Fibroblast of pulmonary artery (primary cell): ENCODE measurements at regions not wholly inside any gene's neighbourhood (a gene's known extent, or its start where the extent isn't known, plus 50 kb on each side); places are given as distances from the start of the nearest gene placed in this dataset.

ENCODE experiments used
- DNase-seq: peaks from one replicate; pipeline ENCODE4 v3.0.0-alpha.2; 2010; ENCODE audit warnings: low read depth
- H3K4me3 ChIP-seq: replicated peaks from 2 replicates; pipeline ENCODE4 v1.5.1; 2011; ENCODE audit warnings: low read depth, mild to moderate bottlenecking, control low read depth, low read length, moderate library complexity
- TF ChIP-seq, protein P1 (sequence below): IDR thresholded peaks from 2 replicates; pipeline ENCODE4 v1.5.1; 2011; ENCODE audit warnings: mild to moderate bottlenecking, control low read depth, low read length, inconsistent platforms; ENCODE audit errors: missing control alignments

GRCh38 chr7:110519851-110520250 is 571.1 kb upstream of the LRRN3 start:
- TF ChIP-seq, protein P1, sequence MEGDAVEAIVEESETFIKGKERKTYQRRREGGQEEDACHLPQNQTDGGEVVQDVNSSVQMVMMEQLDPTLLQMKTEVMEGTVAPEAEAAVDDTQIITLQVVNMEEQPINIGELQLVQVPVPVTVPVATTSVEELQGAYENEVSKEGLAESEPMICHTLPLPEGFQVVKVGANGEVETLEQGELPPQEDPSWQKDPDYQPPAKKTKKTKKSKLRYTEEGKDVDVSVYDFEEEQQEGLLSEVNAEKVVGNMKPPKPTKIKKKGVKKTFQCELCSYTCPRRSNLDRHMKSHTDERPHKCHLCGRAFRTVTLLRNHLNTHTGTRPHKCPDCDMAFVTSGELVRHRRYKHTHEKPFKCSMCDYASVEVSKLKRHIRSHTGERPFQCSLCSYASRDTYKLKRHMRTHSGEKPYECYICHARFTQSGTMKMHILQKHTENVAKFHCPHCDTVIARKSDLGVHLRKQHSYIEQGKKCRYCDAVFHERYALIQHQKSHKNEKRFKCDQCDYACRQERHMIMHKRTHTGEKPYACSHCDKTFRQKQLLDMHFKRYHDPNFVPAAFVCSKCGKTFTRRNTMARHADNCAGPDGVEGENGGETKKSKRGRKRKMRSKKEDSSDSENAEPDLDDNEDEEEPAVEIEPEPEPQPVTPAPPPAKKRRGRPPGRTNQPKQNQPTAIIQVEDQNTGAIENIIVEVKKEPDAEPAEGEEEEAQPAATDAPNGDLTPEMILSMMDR, result no peak
- no peak for DNase-seq
- no peak overlapping the region for H3K4me3 ChIP-seq

DNA sequence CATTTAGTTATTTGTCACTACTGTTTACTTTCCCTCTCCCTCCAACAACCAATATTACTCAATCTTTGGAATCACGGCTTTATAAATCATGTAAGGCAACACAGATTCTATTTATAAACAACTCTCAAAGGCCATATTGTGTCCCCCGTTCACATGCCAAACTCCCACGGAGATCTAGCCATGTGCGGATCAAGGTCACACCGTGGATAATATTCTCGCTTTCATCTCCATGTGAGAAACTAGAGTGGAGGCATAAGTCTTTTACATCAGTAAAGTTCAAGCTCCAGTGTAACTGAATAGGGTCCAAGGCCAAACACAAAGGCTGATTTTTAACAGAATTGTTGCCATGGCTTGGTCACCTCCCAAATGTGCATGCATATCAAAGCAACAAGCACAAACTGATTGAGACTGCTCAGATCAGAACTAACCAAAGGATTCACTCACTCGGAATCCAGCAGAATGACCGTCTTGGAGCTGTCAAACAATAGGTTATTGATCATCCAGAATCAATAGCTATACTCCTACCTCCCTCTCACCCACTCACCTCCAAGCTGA is 569.5 kb upstream of the LRRN3 start:
- no peak for DNase-seq
- H3K4me3 ChIP-seq, result no peak overlapping the region
- TF ChIP-seq, protein P1, result no peak

GRCh38 chr7:110522061-110522760 is 568.7 kb upstream of the LRRN3 start:
- H3K4me3 ChIP-seq, result no peak overlapping the region
- DNase-seq, result no peak
- TF ChIP-seq, protein P1, result no peak

DNA sequence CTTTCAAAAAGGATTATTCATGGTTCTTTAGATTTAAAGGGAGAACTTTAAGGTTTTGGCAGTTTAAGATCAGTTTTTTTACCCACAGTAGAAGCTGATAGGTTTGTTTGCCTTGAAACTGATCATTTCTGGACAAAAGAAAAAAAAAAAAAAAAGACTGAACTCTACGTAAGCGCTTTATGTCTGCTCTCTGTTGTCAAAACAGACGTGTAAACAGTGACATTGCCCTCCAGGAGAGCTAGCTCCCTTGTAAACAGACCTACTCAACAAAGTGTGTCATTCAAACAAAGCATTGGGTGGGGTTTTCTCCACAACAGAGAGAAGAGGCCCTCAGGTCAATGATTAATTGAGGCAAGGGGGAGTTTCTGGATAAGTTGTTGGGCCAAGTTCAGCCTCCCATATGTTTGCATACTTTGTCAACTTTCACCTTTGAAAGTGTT is 568.1 kb upstream of the LRRN3 start:
- no peak for DNase-seq
- H3K4me3 ChIP-seq, result no peak overlapping the region
- TF ChIP-seq, protein P1, result no peak

DNA sequence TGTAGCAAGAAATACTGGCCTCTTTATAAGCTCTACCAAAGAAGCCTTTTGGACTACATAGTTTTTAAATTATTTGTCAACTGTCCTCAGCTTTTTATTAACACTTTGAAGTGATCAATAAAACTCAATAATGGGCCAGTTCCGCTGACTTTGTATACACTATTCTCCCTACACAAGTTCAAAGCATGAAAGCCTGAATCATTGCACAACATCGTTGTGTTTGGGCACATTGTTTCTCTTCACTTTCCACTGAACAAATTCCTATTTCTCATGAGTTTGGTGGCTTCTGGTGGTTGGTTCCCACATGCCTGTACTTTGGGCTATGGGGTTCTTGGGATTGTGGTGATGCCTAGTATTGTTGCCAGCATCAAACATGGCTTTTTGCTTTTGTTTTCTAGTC is 561.8 kb upstream of the LRRN3 start:
- H3K4me3 ChIP-seq, result no peak overlapping the region
- TF ChIP-seq, protein P1, result no peak
- DNase-seq, result no peak

DNA sequence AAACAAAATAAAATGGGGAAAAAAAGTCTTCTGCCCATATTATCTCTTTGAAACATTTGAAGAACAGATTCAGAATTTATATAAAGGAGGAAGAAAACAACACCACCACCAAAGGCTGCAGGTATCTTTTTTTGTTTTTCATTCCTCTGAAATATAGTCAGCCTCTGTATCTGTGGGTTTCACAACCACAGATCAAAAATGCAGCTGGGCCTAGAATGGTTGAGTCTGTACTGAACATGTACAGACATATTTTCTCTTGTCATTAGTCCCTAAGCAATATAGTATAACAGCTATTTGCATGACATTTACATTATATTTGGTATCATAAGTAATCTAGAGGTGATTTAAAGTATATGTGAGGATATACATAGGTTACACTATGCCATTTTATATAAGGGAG is 559.7 kb upstream of the LRRN3 start:
- no peak for DNase-seq
- H3K4me3 ChIP-seq, result no peak overlapping the region
- TF ChIP-seq, protein P1, result no peak

- DNase-seq, result peak; percentile 2
- no peak overlapping the region for H3K4me3 ChIP-seq
- TF ChIP-seq, protein P1, result no peak
Measured at GRCh38 chr7:110534241-110534931, 556.5 kb upstream of the LRRN3 start.
